Right cardiac atrium (tissue), 5 donors: ENCODE measurements at regions not wholly inside any gene's neighbourhood (a gene's known extent, or its start where the extent isn't known, plus 50 kb on each side); places are given as distances from the start of the nearest gene placed in this dataset.
A peak's percentile ranks its signal among the peaks of the same experiment; 100 is the strongest.

Source experiments
- ATAC-seq, 2 donors: fragments of 200-7000 bp; cut with Tn5 transposase; one replicate each; pipeline versions ENCODE4 v1.8.0 to v1.9.1; 2020; ENCODE audit warnings: moderate library complexity in 2 of 2, mild to moderate bottlenecking in 1 of 2
- DNase-seq, 3 donors: peaks; one replicate each; pipeline ENCODE4 v3.0.0-alpha.2; 2020
- H3K27ac ChIP-seq: one replicate; pipeline ENCODE4 v1.5.1; 2013; ENCODE audit warnings: mild to moderate bottlenecking, low read length, control low read depth, moderate library complexity
- H3K27me3 ChIP-seq: one replicate; pipeline ENCODE4 v1.6.1; 2013; ENCODE audit not compliant: control insufficient read depth, insufficient read depth
- H3K4me1 ChIP-seq: one replicate; pipeline ENCODE4 v1.6.1; 2013; ENCODE audit warnings: low read length; ENCODE audit not compliant: control insufficient read depth, insufficient read depth
- H3K4me3 ChIP-seq: one replicate; pipeline ENCODE4 v1.5.1; 2013; ENCODE audit warnings: low read length, control low read depth
- H3K9me3 ChIP-seq: one replicate; pipeline ENCODE4 v1.6.1; 2013; ENCODE audit warnings: low read length; ENCODE audit not compliant: control insufficient read depth
- WGBS: extraction: QIAGEN DNeasy Blood & Tissue Kit; methylation state at CpG from one replicate; pipeline ENCODE4 v1.1.7; 2013; 5-methylcytosine and 5-hydroxymethylcytosine counted together
- intact Hi-C, 4 donors: fragments of 100-400 bp; cut with DNase I; formaldehyde crosslinking; loops; one replicate each; pipeline versions ENCODE4 v1.11.0 to v1.14.0; 2022 to 2023
- donor health status: healthy with polysubstance abuse.
- donor health status: DM: no; HTN: yes; CAD: no.
- donor health status: DM: no; HTN: no; CAD: no.
- donor health status: DM: no; HTN: yes; CAD: no; lungs with severe emphysema.
- donor health status: DM: yes; HTN: yes; CAD: no.

DNA sequence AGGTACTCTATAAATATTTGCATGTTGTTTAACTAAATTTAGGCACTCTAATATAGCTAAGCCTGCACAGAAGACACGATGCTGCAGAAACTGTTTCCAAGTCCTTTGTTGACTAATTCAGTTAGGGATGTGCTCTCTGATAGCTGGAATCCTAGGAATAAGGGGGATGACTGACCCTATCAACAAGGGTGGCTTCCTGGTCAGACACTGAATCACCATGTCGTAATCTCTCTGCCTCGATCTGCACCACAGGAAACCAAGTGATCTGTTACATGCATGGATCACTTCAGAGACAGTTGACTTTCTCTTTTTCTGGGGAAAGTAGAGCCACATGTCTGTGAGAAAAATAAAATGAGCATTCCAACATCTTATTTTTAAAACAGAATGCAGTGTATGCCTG is 169.1 kb downstream of the GUCY2F start:
- Histone ChIP-seq H3K27ac (no peak overlapping the region), H3K27me3 (no peaks in the 10 kb centered on the region), H3K4me3 (no peak overlapping the region), H3K4me1 (no peaks in the 10 kb centered on the region), H3K9me3 (no peaks in the 10 kb centered on the region)
- no peak for ATAC-seq
- no peak for DNase-seq
- 11% methylated on average over 3 of the region's 3 CpGs for WGBS
- intact Hi-C loops: no loop called here

DNA sequence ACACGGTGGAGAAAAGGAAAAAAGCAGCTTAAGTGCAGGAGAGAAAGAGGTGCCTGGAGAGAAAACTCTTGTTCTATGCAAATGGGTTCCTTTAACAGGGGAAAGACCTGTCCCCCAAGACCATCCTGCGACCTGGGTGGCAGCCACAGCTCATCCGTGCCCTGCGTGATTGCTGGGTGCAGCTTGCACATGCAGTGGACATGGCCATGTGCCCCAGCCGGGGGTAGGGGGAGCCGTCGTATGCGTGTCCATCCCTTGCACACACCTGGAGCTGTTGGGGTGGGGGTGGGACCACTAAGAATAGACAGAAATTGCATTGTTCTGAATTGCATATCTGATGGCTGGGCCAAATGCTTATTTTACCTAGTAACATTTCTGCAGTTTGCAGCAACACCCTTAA is 171.9 kb downstream of the GUCY2F start:
- no peaks in the 10 kb centered on the region for H3K4me1 ChIP-seq
- WGBS: 88% methylated on average over 8 of the region's 8 CpGs

DNA sequence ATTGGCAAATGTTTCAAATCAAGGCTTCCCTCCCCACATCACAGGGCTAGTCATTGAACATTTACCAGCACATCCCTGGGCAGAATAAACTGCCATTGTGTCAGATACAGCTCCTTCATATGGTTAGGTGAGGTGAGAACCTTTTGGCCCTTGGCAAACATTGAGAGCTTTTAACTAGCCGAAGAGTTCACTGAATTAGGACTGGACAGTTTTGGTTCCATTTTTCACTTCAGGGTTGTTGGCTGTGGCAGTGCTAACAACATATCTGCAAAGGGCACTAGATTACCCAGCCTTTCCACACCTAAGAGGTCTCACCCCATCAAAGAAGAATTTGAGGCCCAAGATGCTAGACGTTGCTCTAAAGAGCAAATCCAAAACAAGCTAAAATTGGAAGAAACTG is 180.7 kb downstream of the GUCY2F start:
- no peak overlapping the region for H3K4me3 ChIP-seq
- H3K9me3 ChIP-seq: no peaks in the 10 kb centered on the region
- intact Hi-C loops: no loop called here
- H3K27ac ChIP-seq: no peak overlapping the region
- H3K4me1 ChIP-seq: no peaks in the 10 kb centered on the region
- DNase-seq (no peak), ATAC-seq (no peak)
- 70% methylated on average over 2 of the region's 2 CpGs for WGBS
- no peaks in the 10 kb centered on the region for H3K27me3 ChIP-seq

More for the DNA sequence above, 171.9 kb downstream of the GUCY2F start:
- DNase-seq (peak in 1 of 3 donors; percentile 39), ATAC-seq (no peak)
- H3K4me3 ChIP-seq: no peak overlapping the region
- H3K9me3 ChIP-seq: no peaks in the 10 kb centered on the region
- no peak overlapping the region for H3K27ac ChIP-seq
- no peaks in the 10 kb centered on the region for H3K27me3 ChIP-seq
- intact Hi-C loops: no loop called here

DNA sequence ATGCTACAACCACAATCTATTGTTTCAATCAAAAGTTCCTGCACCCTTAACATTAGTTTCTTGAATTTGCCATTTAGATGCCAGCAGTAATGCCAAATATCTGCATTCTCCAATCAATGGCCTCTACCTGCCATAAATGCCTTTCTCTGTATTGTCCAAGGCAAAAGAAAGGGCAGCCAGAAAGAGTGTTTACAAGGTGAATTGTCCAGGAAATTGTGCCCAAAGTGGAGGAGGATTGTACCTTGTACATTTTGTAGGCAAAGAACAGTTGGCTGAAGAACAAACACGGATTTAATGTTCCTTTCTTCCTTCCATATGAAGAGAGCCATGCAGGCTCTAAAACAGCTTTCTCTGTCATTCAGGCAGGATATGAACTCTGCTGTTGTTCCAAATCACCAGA is 181.5 kb downstream of the GUCY2F start:
- DNase-seq (no peak), ATAC-seq (no peak)
- Histone ChIP-seq H3K27ac (no peak overlapping the region), H3K4me1 (no peaks in the 10 kb centered on the region), H3K27me3 (no peaks in the 10 kb centered on the region), H3K4me3 (no peak overlapping the region), H3K9me3 (no peaks in the 10 kb centered on the region)
- intact Hi-C loops: no loop called here
- 65% methylated on average over 1 of the region's 1 CpG for WGBS

DNA sequence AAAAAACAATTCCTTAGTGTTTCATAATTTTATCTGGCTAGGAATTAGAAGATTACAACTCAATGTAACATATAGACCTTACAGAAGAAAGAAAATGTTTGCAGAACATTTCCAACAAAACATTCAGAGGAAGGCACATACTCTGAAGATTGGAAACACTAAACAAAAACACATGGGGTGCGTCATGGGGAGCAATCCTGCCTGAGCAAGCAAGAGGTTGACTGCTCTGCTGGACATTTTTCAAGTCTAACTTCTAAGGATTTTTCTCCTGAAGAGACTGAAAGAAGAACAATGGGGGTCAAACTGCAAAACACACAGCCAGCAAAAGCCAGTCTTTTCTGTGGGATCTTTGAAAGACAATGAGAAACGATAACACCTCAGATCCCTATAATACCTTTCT is 182.8 kb downstream of the GUCY2F start:
- Histone ChIP-seq H3K4me1 (no peaks in the 10 kb centered on the region), H3K9me3 (no peaks in the 10 kb centered on the region), H3K4me3 (no peak overlapping the region), H3K27me3 (no peaks in the 10 kb centered on the region), H3K27ac (no peak overlapping the region)
- 63% methylated on average over 2 of the region's 2 CpGs for WGBS
- ATAC-seq (no peak), DNase-seq (no peak)
- intact Hi-C loops: no loop called here

DNA sequence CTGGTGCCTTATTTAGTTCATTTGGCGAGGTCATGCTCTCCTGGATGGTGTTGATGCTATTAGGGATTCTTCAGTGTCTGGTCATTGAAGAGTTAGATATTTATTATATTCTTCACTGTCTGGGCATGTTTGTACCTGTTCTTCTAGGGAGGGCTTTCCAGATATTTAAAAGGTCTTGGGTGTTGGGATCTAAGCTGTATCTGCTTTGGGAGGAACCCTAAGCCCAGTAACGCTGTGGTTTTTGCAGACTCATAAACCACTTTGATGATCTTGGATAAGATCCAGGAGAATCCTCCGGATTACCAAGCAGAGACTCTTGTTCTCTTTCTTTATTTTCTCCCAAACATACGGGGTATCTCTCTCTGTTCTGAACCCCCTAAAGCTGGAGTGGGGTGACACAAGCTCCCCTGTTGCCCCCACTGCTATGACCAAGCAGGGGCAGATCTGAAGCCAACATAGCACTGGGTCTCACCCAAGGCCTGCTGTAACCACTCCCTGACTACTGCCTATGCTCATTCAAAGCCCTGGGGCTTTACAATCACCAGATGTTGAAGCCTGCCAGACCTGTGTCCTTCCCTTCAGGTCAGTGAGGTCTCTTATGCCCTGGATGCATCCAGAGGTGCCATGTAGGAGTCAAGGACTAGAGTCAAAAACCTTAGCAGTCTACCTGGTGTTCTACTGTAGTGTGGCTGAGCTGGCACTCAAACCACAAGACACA is 187.6 kb downstream of the GUCY2F start:
- Histone ChIP-seq H3K27me3 (no peaks in the 10 kb centered on the region), H3K4me3 (no peak overlapping the region), H3K4me1 (no peaks in the 10 kb centered on the region), H3K9me3 (no peaks in the 10 kb centered on the region), H3K27ac (no peak overlapping the region)
- DNase-seq (no peak), ATAC-seq (no peak)
- WGBS: 45% methylated on average over 4 of the region's 4 CpGs
- intact Hi-C loops: no loop called here

DNA sequence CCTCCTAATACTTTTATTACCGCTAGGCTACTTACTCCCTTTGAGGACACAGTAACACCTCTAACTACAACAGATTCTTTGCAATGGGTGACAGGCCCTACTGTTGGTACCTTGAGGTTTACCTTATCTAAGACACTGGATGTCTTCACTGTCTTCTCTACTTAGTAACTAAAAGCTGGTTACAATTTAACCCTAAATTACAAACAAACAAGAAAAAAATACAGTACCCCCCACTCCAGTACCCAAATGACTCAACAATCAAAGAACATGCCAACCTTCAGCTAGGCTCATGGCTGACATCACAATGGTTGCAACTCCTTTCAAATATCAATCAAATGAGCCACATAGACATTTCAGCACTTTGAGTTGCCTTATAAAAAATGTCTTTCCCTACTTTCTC is 198.0 kb downstream of the GUCY2F start:
- no peak for DNase-seq
- no peak for ATAC-seq
- H3K4me3 ChIP-seq: no peak overlapping the region
- H3K9me3 ChIP-seq: no peaks in the 10 kb centered on the region
- intact Hi-C loops: no loop called here
- WGBS: 86% methylated on average over 1 of the region's 1 CpG
- H3K4me1 ChIP-seq: no peaks in the 10 kb centered on the region
- no peak overlapping the region for H3K27ac ChIP-seq
- no peaks in the 10 kb centered on the region for H3K27me3 ChIP-seq

DNA sequence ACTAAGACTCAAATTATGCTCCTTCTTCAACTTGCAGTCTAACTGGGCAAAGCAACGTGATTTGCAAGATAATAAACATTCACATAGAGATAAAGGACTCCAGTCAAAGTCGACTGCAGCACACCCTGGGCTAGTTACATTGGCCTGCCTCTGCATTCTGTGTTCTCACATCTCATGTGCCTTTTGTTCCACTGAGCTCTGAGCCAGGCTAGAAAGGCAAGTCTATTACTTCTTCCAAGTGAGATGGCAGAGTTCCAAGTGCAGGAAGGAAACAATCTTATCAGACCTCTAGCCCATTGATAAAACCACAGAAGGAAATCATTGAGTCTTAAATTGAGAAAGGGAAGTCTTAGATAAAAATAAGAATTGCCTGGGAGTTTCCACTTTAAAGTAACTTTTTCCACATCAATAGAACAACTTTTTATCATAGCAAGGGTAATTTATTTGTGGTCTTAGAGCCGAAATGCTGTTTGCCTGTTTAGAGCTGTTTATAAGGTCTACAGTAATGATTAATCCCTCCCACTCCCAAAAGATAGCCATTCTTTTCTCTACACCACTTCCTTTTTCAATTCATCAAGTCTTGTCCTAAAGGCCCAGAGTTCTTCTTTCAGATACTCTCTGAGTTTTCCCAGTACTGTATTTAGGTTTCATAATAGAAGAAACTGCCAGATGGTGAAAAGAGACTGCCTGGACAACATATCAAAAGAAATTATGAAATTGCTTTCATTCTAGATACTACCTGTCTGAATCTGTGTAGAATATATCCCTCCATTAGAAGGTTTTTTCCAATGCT is 200.2 kb downstream of the GUCY2F start:
- 6% methylated on average over 3 of the region's 3 CpGs for WGBS
- Histone ChIP-seq H3K9me3 (no peaks in the 10 kb centered on the region), H3K4me3 (no peak overlapping the region), H3K27me3 (no peaks in the 10 kb centered on the region), H3K4me1 (no peaks in the 10 kb centered on the region), H3K27ac (no peak overlapping the region)
- peak; percentile 81 to 98 for ATAC-seq
- peak in 1 of 3 donors; percentile 12 for DNase-seq
- intact Hi-C loops: no loop called here

DNA sequence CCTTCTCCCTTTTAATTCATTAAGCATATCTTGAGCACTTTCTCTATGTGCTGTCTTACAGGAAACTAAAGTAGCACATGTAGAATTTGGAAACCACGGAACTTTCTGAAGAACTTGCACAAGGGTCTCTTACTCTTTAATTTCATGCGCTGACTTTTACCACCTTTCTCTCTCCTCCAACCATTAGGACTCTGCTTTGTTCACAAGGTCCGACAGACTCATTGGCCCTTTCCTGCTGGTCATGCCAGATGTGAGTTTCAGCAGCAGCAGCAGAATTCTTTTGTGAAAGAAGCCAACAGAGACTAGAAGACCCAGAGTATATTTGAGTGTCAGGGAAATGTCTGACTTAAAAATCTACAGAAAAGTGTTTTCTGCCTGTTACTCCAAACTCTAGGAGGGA is 207.1 kb downstream of the GUCY2F start:
- H3K4me3 ChIP-seq: no peak overlapping the region
- H3K27ac ChIP-seq: no peak overlapping the region
- H3K4me1 ChIP-seq: no peaks in the 10 kb centered on the region
- DNase-seq (no peak), ATAC-seq (no peak)
- intact Hi-C loops: no loop called here
- H3K9me3 ChIP-seq: no peaks in the 10 kb centered on the region
- H3K27me3 ChIP-seq: no peaks in the 10 kb centered on the region
- WGBS: 83% methylated on average over 3 of the region's 3 CpGs

DNA sequence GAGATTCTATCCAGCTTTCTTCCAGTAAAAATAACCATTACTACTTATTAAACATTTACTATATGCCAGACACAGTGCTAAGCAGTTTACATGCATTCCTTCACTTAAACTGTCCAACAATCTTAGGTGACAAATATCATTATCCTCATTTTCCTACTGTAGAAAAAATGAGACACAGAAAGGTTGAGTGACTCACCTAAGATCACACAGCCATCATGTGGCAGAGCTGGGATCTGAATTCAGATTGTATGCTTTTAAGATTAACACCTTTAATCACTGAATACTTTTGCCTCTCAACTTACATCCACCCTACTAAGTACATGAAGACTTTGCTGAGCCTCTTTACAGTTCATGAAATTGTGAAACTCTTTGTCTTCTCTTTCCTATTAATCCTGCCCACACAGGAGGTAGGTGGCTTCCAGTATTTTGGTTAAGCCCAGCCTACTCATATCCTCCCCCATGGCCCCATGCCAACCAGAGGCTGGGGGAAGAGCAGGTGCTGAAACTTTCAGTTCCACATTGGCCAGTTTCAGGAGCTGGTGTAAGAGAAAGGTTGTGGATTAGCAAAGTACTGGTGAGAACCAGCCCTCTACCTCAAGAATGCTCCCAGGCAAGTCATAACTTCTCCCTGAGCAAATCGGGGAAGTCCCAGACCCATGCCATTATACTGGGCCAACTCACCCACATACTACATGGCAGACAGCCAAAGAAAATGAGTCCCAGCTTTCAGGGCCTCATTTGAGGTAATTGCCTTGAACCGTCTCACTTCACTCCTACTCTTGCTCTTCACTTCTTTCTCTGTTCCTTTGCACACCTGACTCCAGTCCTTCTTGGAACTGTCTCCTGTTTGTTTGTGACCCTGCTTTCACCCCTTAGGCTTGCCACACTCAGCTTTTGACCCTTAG is 211.1 kb downstream of the GUCY2F start:
- ATAC-seq (no peak), DNase-seq (no peak)
- Histone ChIP-seq H3K9me3 (no peaks in the 10 kb centered on the region), H3K4me1 (no peaks in the 10 kb centered on the region), H3K27me3 (no peaks in the 10 kb centered on the region), H3K4me3 (no peak overlapping the region), H3K27ac (no peak overlapping the region)
- intact Hi-C loops: no loop called here
- 35% methylated on average over 2 of the region's 2 CpGs for WGBS

DNA sequence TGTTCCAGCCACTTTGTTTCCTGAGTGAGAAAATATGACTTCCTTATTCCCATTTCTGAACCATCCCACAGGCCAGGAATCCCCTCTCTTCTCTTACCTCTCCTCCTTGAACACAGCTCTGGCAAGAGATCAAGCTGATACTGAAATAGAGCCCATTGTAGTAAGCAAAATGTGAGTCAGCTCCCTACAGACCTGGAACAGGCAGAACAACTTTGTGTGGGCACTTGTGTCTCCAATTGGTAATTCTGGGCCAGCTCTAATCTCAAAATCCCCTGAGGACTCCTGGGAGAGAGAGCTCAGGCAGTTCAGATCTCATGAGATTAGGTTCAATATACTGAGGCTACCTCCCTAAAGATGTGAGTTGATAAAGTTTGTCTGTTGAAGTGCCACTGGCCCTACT is 213.5 kb downstream of the GUCY2F start:
- ATAC-seq: no peak
- no peak for DNase-seq
- Histone ChIP-seq H3K27ac (no peak overlapping the region), H3K4me3 (no peak overlapping the region), H3K9me3 (no peaks in the 10 kb centered on the region), H3K4me1 (no peaks in the 10 kb centered on the region), H3K27me3 (no peaks in the 10 kb centered on the region)
- intact Hi-C loops: no loop called here
